ENCODE measurements at regions not wholly inside any gene's neighbourhood (a gene's known extent, or its start where the extent isn't known, plus 50 kb on each side); places are given as distances from the start of the nearest gene placed in this dataset.

DNA sequence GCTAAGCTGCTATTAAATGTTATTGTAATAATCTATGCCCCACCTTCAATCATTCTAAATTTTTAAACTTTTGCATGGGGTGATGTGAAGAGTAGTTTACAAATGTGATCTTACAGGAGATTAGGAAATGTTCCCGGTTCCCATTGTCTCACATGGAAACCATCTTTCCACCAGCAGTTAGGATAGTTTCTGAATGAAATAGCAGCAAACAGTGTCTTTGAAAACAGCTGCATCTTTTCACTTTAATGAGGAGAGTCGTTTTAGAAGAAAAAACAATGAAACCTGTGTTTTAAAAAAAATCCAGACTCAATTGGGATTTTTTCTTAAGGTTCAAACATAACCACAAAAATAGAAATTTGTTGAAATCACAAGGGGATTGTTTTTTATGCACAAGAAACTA lies 134.2 kb downstream of the TLR5 start:
- ChIA-PET CTCF (interaction anchor here (1.4 kb wide), 1 partner anchor 9 kb away, joined by 3 read pairs; no protein-coding TSS in a partner anchor), POLR2A (no interaction called here)
- DNase-seq (ENCODE audit: low read depth in 1 of 2, low spot score in 1 of 2), result no peak
- Histone ChIP-seq H3K4me3 (no peak overlapping the region), H3K9me3 (no peaks in the 10 kb centered on the region), H3K4me1 (no peaks in the 10 kb centered on the region), H3K4me2 (no peak overlapping the region), H3K27ac (no peak overlapping the region)
- 29% methylated on average over 2 of the region's 2 CpGs for WGBS (ENCODE audit: missing lambda C conversion rate)
- FAIRE-seq, result no peak
- ATAC-seq, result no peak
- TF ChIP-seq HOXB13 (CRISPR knock-in tag; IDR thresholded peaks at IDR 0.05; ENCODE audit: low read depth) (no peak), NR3C1 (IDR thresholded peaks at IDR 0.05) (no peak), CBX8 (IDR thresholded peaks at IDR 0.05) (no peak)

DNA sequence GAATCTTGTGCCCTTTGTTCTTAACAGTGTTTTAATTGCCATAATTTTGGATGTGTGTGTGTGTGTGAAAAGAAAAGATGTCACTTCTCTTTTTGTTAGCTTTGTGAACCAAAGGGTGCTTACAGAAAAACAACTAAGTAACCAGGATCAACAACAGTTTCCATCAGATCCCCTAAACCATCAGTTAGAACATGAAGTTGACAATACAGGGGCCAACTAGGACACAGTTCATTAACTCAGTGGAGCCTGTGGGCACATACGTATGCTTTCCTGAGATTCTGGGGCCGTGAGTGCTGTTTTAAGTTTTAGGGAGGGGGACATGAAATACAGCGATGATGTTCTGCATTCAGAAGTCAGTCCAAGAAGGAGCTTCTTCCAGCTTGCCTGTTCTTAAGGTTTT lies 133.6 kb downstream of the TLR5 start:
- DNase-seq (ENCODE audit: low read depth in 1 of 2, low spot score in 1 of 2) (no peak), ATAC-seq (no peak), FAIRE-seq (no peak)
- CTCF ChIA-PET, result interaction anchor here (0.7 to 1.4 kb wide), 2 partner anchors 9 to 32 kb away, joined by 3 read pairs; no protein-coding TSS in a partner anchor
- Histone ChIP-seq H3K4me2 (no peak overlapping the region), H3K4me3 (no peak overlapping the region), H3K27ac (no peak overlapping the region), H3K9me3 (no peaks in the 10 kb centered on the region), H3K4me1 (no peaks in the 10 kb centered on the region)
- TF ChIP-seq PHF8 (IDR thresholded peaks at IDR 0.05; ENCODE audit: borderline replicate concordance, low read depth) (no peak), NPAS2 (CRISPR knock-in tag; IDR thresholded peaks at IDR 0.05; ENCODE audit: borderline replicate concordance) (no peak), FOSL2 (IDR thresholded peaks at IDR 0.05) (no peak), FOSL2 (CRISPR knock-in tag; IDR thresholded peaks at IDR 0.05) (no peak), RFX5 (IDR thresholded peaks at IDR 0.05) (no peak), ZFP36 (IDR thresholded peaks at IDR 0.05; ENCODE audit: borderline replicate concordance, partially characterized antibody) (no peak)
- POLR2A ChIA-PET, result no interaction called here
- WGBS (ENCODE audit: missing lambda C conversion rate), result 80% methylated on average over 3 of the region's 3 CpGs

DNA sequence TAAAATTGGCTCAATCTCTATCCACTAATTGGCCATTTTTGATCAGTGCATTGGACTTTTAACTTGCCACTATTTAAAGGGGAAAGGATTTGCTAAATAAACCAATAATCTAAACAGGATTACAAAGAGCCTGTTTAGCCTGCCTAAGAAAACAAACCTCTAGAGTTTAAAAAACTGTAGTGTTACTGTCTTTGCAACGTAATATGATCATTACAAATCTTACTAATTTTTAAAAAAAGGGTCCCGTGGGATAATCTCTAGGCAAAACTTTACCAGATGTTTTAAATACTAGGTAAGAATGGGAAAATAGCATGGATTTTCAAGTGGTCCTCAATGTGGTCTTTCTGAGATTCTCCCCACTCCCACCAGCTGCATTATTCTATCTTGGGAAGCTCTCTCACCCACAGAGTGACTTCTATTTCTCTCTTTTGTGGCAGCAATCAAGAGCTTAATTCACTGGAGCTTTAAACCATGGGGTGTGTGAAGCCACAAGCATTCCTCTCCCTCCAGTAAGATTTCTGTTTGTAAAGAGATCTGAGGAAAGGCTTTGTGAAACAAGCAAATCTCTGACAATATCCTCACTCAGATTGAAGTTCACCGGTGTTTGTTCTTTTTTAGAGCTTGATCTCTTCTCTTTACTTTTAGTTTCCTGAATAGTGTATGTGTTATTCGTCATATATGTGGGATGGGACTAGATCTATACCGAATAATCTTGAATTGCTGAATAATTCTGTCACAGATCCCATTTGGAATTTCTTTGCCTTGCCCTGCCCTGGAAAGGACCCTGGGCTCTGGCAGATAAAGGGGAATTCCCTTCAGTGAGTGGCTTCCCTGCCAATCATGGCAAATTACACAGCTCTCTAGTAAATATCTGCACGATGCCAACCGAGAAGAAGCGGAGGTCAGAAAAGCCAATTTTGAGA lies 132.2 kb downstream of the TLR5 start:
- TF ChIP-seq RFX5 (IDR thresholded peaks at IDR 0.05), result no peak
- TF ChIP-seq HOXB5 (CRISPR knock-in tag; IDR thresholded peaks at IDR 0.05), result no peak
- no peak for TF ChIP-seq HOXB13 (CRISPR knock-in tag; IDR thresholded peaks at IDR 0.05; ENCODE audit: low read depth)
- no peak for TF ChIP-seq PHF8 (IDR thresholded peaks at IDR 0.05; ENCODE audit: borderline replicate concordance, low read depth)
- TF ChIP-seq NPAS2 (CRISPR knock-in tag; IDR thresholded peaks at IDR 0.05; ENCODE audit: borderline replicate concordance), result no peak
- no peak for TF ChIP-seq MAZ (IDR thresholded peaks at IDR 0.05; ENCODE audit: borderline replicate concordance, low read depth, low read length)
- no peak for TF ChIP-seq SREBF2 (IDR thresholded peaks at IDR 0.05)
- no peak overlapping the region for H3K4me2 ChIP-seq
- ChIA-PET POLR2A (no interaction called here), CTCF (interaction anchor here (1.0 to 1.5 kb wide), 4 partner anchors 8 to 556 kb away, joined by 3 to 7 read pairs (median 4); no protein-coding TSS in a partner anchor)
- FAIRE-seq, result no peak
- ATAC-seq, result no peak
- H3K4me3 ChIP-seq, result no peak overlapping the region
- no peak for DNase-seq (ENCODE audit: low read depth in 1 of 2, low spot score in 1 of 2)
- 64% methylated on average over 8 of the region's 8 CpGs for WGBS (ENCODE audit: missing lambda C conversion rate)
- H3K4me1 ChIP-seq, result no peaks in the 10 kb centered on the region
- no peaks in the 10 kb centered on the region for H3K9me3 ChIP-seq
- H3K27ac ChIP-seq, result no peak overlapping the region

DNA sequence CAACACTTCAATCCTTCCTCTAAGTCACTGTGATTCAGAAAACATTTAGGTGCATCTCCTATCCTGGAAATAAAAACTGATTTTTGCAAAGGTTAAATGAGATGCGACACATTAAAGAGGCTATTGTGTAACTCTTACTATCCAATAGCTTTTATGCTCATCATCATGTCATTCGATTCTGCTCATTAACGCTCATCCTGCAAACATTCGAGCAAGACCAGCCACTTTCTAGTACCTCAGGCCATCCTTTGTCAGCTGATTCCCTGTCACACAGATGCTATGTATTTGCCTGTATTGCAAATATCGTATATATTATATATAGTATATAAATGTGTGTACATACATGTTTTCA lies 131.6 kb downstream of the TLR5 start:
- H3K4me1 ChIP-seq, result no peaks in the 10 kb centered on the region
- CTCF ChIA-PET, result interaction anchor here (1.0 to 1.5 kb wide), 4 partner anchors 7 to 556 kb away, joined by 3 to 7 read pairs (median 4); no protein-coding TSS in a partner anchor
- H3K27ac ChIP-seq, result no peak overlapping the region
- POLR2A ChIA-PET, result no interaction called here
- no peak for DNase-seq (ENCODE audit: low read depth in 1 of 2, low spot score in 1 of 2)
- no peak for FAIRE-seq
- no peaks in the 10 kb centered on the region for H3K9me3 ChIP-seq
- no peak overlapping the region for H3K4me3 ChIP-seq
- TF ChIP-seq MYC (IDR thresholded peaks at IDR 0.05; ENCODE audit: borderline replicate concordance, low read length), result no peak
- TF ChIP-seq KDM5A (IDR thresholded peaks at IDR 0.05), result no peak
- TF ChIP-seq HEYL (CRISPR knock-in tag; IDR thresholded peaks at IDR 0.05), result no peak
- TF ChIP-seq POLR2AphosphoS2 (conservative IDR thresholded peaks at IDR 0.05; ENCODE audit: low read length), result no peak
- no peak for TF ChIP-seq EHF (CRISPR knock-in tag; IDR thresholded peaks at IDR 0.05)
- H3K4me2 ChIP-seq, result no peak overlapping the region
- no peak for ATAC-seq
- WGBS (ENCODE audit: missing lambda C conversion rate), result 57% methylated on average over 5 of the region's 5 CpGs
